PC-3 (cell line): ENCODE measurements at regions not wholly inside any gene's neighbourhood (a gene's known extent, or its start where the extent isn't known, plus 50 kb on each side); places are given as distances from the start of the nearest gene placed in this dataset.

Source experiments
- ATAC-seq: fragments of 200-7000 bp; cut with Tn5 transposase; 2 replicates; pipeline ENCODE4 v1.9.1; 2020; ENCODE audit warnings: mild to moderate bottlenecking, moderate library complexity
- BruUV-seq: library from RNA; stranded (reverse); fragments of 400-500 nt; replicated peaks from 2 replicates; lab custom pipeline; 2021; lab: Mats Ljungman, UMichigan
- CTCF ChIA-PET: fragments of 300-600 bp; sonication (Branson Sonifier 250); formaldehyde crosslinking; loops from one replicate; lab custom pipeline; 2022; ENCODE audit warnings: antibody characterized with exemption; lab: Charles Lee
- POLR2A ChIA-PET: fragments of 300-600 bp; sonication (Branson Sonifier 250); formaldehyde crosslinking; loops from one replicate; lab custom pipeline; 2022; ENCODE audit warnings: antibody characterized with exemption; ENCODE audit not compliant: unreplicated experiment; lab: Charles Lee
- DNase-seq: peaks from one replicate; pipeline ENCODE4 v3.0.0-alpha.2; 2015
- H2AFZ ChIP-seq: fragments of 300-600 bp; sonication (generic); 2 replicates; pipeline ENCODE4 v1.6.0; 2016; ENCODE audit warnings: antibody characterized with exemption, low read length
- H3F3A ChIP-seq: fragments of 300-600 bp; sonication (generic); one replicate; pipeline ENCODE4 v1.6.0; 2017; ENCODE audit warnings: antibody characterized with exemption, low read length, control low read depth, mild to moderate bottlenecking; ENCODE audit not compliant: unreplicated experiment
- H3K27ac ChIP-seq: fragments of 300-600 bp; sonication (generic); 2 replicates; pipeline ENCODE4 v1.5.1; 2016; ENCODE audit warnings: mild to moderate bottlenecking, low read length
- H3K27me3 ChIP-seq: fragments of 300-600 bp; sonication (generic); 2 replicates; pipeline ENCODE4 v1.6.1; 2016; ENCODE audit warnings: low read length, mixed read lengths
- H3K36me3 ChIP-seq: fragments of 300-600 bp; sonication (generic); 2 replicates; pipeline ENCODE4 v1.6.1; 2016; ENCODE audit warnings: low read depth, mixed run types, low read length, mixed read lengths
- H3K4me1 ChIP-seq: fragments of 300-600 bp; sonication (generic); 2 replicates; pipeline ENCODE4 v1.5.1; 2016; ENCODE audit warnings: low read length; ENCODE audit not compliant: insufficient read depth
- H3K4me2 ChIP-seq: fragments of 300-600 bp; sonication (generic); 2 replicates; pipeline ENCODE4 v1.6.0; 2016; ENCODE audit warnings: low read length
- H3K4me3 ChIP-seq: fragments of 300-600 bp; sonication (generic); 2 replicates; pipeline ENCODE4 v1.5.1; 2016; ENCODE audit warnings: mild to moderate bottlenecking, low read length, mixed read lengths
- H3K79me2 ChIP-seq: fragments of 300-600 bp; sonication (generic); 2 replicates; pipeline ENCODE4 v1.6.1; 2017; ENCODE audit warnings: low read length, mixed read lengths
- H3K9ac ChIP-seq: fragments of 300-600 bp; sonication (generic); 2 replicates; pipeline ENCODE4 v1.6.0; 2016; ENCODE audit warnings: mild to moderate bottlenecking, low read length
- H3K9me2 ChIP-seq: fragments of 300-600 bp; sonication (generic); replicated peaks from 2 replicates; pipeline ENCODE4 v1.6.1; 2016; ENCODE audit warnings: mixed run types, low read length, mixed read lengths
- H3K9me3 ChIP-seq: fragments of 300-600 bp; sonication (generic); 2 replicates; pipeline ENCODE4 v1.6.1; 2016; ENCODE audit warnings: low read length, mixed read lengths
- H4K20me1 ChIP-seq: fragments of 300-600 bp; sonication (generic); 2 replicates; pipeline ENCODE4 v1.6.1; 2016; ENCODE audit warnings: low read length, mixed read lengths
- EZH2 ChIP-seq: fragments of 300-600 bp; sonication (generic); IDR thresholded peaks from one replicate; pipeline ENCODE4 v1.6.1; 2017; ENCODE audit warnings: antibody characterized with exemption, mild to moderate bottlenecking, low read length; ENCODE audit not compliant: unreplicated experiment
- EZH2phosphoT487 ChIP-seq: fragments of 300-600 bp; sonication (generic); IDR thresholded peaks from 2 replicates; pipeline ENCODE4 v1.6.1; 2018; ENCODE audit warnings: mild to moderate bottlenecking, antibody characterized with exemption, low read length, borderline replicate concordance
- intact Hi-C: fragments of 100-400 bp; cut with micrococcal nuclease; formaldehyde crosslinking; loops from 2 replicates; pipeline ENCODE4 v1.9.0; 2023
- TF ChIP-seq, protein P1 (sequence below): fragments of 300-600 bp; sonication (generic); conservative IDR thresholded peaks from 2 replicates; pipeline ENCODE4 v1.5.1; 2017; ENCODE audit warnings: antibody characterized with exemption, low read depth, mild to moderate bottlenecking, low read length

- Histone ChIP-seq H3F3A (no peaks in the 10 kb centered on the region), H3K79me2 (no peaks in the 10 kb centered on the region), H3K9me2 (no peaks in the 10 kb centered on the region), H3K36me3 (no peaks in the 10 kb centered on the region), H3K4me1 (no peaks in the 10 kb centered on the region), H4K20me1 (no peaks in the 10 kb centered on the region), H2AFZ (no peak overlapping the region), H3K27ac (no peak overlapping the region), H3K9me3 (0 out of 2 replicates have a peak, but pooled peaks cover 6% of the 10 kb centered on the region), H3K9ac (no peak overlapping the region), H3K27me3 (no peaks in the 10 kb centered on the region), H3K4me3 (no peak overlapping the region), H3K4me2 (no peak overlapping the region)
- CTCF ChIA-PET = interaction anchor here (0.6 kb wide), 1 partner anchor 451 kb away, joined by 13 read pairs; no protein-coding TSS in a partner anchor
- BruUV-seq = no TSS peak
- POLR2A ChIA-PET = no interaction called here
- ATAC-seq = no peak
- TF ChIP-seq, protein P1, sequence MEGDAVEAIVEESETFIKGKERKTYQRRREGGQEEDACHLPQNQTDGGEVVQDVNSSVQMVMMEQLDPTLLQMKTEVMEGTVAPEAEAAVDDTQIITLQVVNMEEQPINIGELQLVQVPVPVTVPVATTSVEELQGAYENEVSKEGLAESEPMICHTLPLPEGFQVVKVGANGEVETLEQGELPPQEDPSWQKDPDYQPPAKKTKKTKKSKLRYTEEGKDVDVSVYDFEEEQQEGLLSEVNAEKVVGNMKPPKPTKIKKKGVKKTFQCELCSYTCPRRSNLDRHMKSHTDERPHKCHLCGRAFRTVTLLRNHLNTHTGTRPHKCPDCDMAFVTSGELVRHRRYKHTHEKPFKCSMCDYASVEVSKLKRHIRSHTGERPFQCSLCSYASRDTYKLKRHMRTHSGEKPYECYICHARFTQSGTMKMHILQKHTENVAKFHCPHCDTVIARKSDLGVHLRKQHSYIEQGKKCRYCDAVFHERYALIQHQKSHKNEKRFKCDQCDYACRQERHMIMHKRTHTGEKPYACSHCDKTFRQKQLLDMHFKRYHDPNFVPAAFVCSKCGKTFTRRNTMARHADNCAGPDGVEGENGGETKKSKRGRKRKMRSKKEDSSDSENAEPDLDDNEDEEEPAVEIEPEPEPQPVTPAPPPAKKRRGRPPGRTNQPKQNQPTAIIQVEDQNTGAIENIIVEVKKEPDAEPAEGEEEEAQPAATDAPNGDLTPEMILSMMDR = no peak
- TF ChIP-seq EZH2phosphoT487 = no peak
- TF ChIP-seq EZH2 = no peak
- DNase-seq = no peak
- intact Hi-C loops = no loop called here
Observed at GRCh38 chr21:35430260-35430659, 381.2 kb upstream of the RUNX1 start.

DNA sequence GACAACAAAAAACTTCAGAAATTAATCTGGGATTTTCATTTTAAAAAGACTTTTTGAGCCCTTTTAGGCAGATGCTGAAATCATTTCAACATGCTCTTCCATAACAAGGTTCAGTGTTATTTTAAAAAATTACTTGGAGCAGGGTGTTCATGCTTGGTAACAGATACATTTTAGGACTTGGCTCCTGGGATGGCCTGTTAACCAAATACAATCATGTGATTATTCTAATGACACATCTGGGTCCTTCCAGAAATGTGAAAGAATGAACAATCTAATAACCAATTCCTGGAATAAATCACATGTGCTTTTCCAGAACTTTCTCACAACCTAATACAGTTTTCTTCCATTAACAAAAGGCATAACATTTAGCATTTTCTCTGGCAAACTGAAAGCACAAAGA is 379.8 kb upstream of the RUNX1 start:
- Histone ChIP-seq H3K9me2 (no peaks in the 10 kb centered on the region), H3K9me3 (no peaks in the 10 kb centered on the region), H3K9ac (no peak overlapping the region), H3K4me3 (no peak overlapping the region), H3K27ac (no peak overlapping the region), H3F3A (no peaks in the 10 kb centered on the region), H3K36me3 (no peaks in the 10 kb centered on the region), H3K4me2 (no peak overlapping the region), H3K27me3 (no peaks in the 10 kb centered on the region), H2AFZ (no peak overlapping the region), H4K20me1 (no peaks in the 10 kb centered on the region), H3K79me2 (no peaks in the 10 kb centered on the region), H3K4me1 (no peaks in the 10 kb centered on the region)
- ChIA-PET CTCF (no interaction called here), POLR2A (no interaction called here)
- intact Hi-C loops = no loop called here
- TF ChIP-seq EZH2phosphoT487 (no peak), EZH2 (no peak)
- TF ChIP-seq, protein P1 = no peak
- no TSS peak for BruUV-seq
- no peak for ATAC-seq
- DNase-seq = no peak

- no peaks in the 10 kb centered on the region for H4K20me1 ChIP-seq
- H3K9me2 ChIP-seq = no peaks in the 10 kb centered on the region
- H3K79me2 ChIP-seq = no peaks in the 10 kb centered on the region
- no peak for TF ChIP-seq EZH2phosphoT487
- TF ChIP-seq EZH2 = no peak
- TF ChIP-seq, protein P1 = no peak
- no peak overlapping the region for H3K4me2 ChIP-seq
- DNase-seq (no peak), ATAC-seq (no peak)
- no peak overlapping the region for H3K9ac ChIP-seq
- H3K4me1 ChIP-seq = no peaks in the 10 kb centered on the region
- H3K27ac ChIP-seq = no peak overlapping the region
- no peaks in the 10 kb centered on the region for H3K36me3 ChIP-seq
- H3K27me3 ChIP-seq = no peaks in the 10 kb centered on the region
- H3K4me3 ChIP-seq = no peak overlapping the region
- intact Hi-C loops = no loop called here
- H3F3A ChIP-seq = no peaks in the 10 kb centered on the region
- POLR2A ChIA-PET = no interaction called here
- BruUV-seq = no TSS peak
- H3K9me3 ChIP-seq = no peaks in the 10 kb centered on the region
- CTCF ChIA-PET = no interaction called here
- no peak overlapping the region for H2AFZ ChIP-seq
Observed at GRCh38 chr21:35428489-35428888, 379.4 kb upstream of the RUNX1 start.
